ENCODE measurements at regions not wholly inside any gene's neighbourhood (a gene's known extent, or its start where the extent isn't known, plus 50 kb on each side); places are given as distances from the start of the nearest gene placed in this dataset.
"Not testable (repeated sequence)": the region's sequence is repeated elsewhere in the genome, so short reads cannot be mapped to it uniquely, and the experiment has no call there.

- no peak overlapping the region for H3K4me3 ChIP-seq (replicated peaks; ENCODE audit: low read depth, low read length)
- no peak for TF ChIP-seq CTCF (IDR thresholded peaks at IDR 0.05; ENCODE audit: low read depth, low read length, missing control alignments)
- DNase-seq (ENCODE audit: extremely low read depth, low read depth), result no peak
These were observed 146.1 kb upstream of the LPP start for GRCh38 chr3:188007897-188008296.

- no peak for TF ChIP-seq CTCF (IDR thresholded peaks at IDR 0.05; ENCODE audit: low read depth, low read length, missing control alignments)
- DNase-seq (ENCODE audit: extremely low read depth, low read depth), result no peak
- no peak overlapping the region for H3K4me3 ChIP-seq (replicated peaks; ENCODE audit: low read depth, low read length)
These were observed 145.3 kb upstream of the LPP start for GRCh38 chr3:188008582-188009213.

GRCh38 chr3:188010478-188010877 lies 143.5 kb upstream of the LPP start:
- no peak overlapping the region for H3K4me3 ChIP-seq (replicated peaks; ENCODE audit: low read depth, low read length)
- no peak for DNase-seq (ENCODE audit: extremely low read depth, low read depth)
- no peak for TF ChIP-seq CTCF (IDR thresholded peaks at IDR 0.05; ENCODE audit: low read depth, low read length, missing control alignments)

GRCh38 chr3:188019727-188020126 lies 134.2 kb upstream of the LPP start:
- DNase-seq (ENCODE audit: extremely low read depth, low read depth), result no peak
- no peak for TF ChIP-seq CTCF (IDR thresholded peaks at IDR 0.05; ENCODE audit: low read depth, low read length, missing control alignments)
- H3K4me3 ChIP-seq (replicated peaks; ENCODE audit: low read depth, low read length), result no peak overlapping the region

GRCh38 chr3:188021041-188021440 lies 132.9 kb upstream of the LPP start:
- no peak for TF ChIP-seq CTCF (IDR thresholded peaks at IDR 0.05; ENCODE audit: low read depth, low read length, missing control alignments)
- no peak overlapping the region for H3K4me3 ChIP-seq (replicated peaks; ENCODE audit: low read depth, low read length)
- no peak for DNase-seq (ENCODE audit: extremely low read depth, low read depth)

GRCh38 chr3:188021502-188022040 lies 132.4 kb upstream of the LPP start:
- DNase-seq (ENCODE audit: extremely low read depth, low read depth), result peak; percentile 12
- no peak for TF ChIP-seq CTCF (IDR thresholded peaks at IDR 0.05; ENCODE audit: low read depth, low read length, missing control alignments)
- no peak overlapping the region for H3K4me3 ChIP-seq (replicated peaks; ENCODE audit: low read depth, low read length)

- not testable (repeated sequence) for H3K4me3 ChIP-seq (replicated peaks; ENCODE audit: low read depth, low read length); DNase-seq (ENCODE audit: extremely low read depth, low read depth)
These were observed 131.1 kb upstream of the LPP start for GRCh38 chr3:188022902-188023301.
